Stimulated activated CD8-positive, alpha-beta memory T cell treated with anti-CD3 and anti-CD28 coated beads, Interleukin-12 subunit alpha, Interleukin-12 subunit beta, amount 100 ng/mL, for 4 hours (primary cell): ENCODE measurements at regions not wholly inside any gene's neighbourhood (a gene's known extent, or its start where the extent isn't known, plus 50 kb on each side); places are given as distances from the start of the nearest gene placed in this dataset.

ENCODE experiments used
- DNase-seq: peaks from one replicate; pipeline ENCODE4 v3.0.0-alpha.2; 2020; ENCODE audit warnings: low read depth

GRCh38 chr10:31081937-31082840, 50.5 kb upstream of the ZNF438 start:
- DNase-seq, result no peak

GRCh38 chr10:31083765-31084184, 52.1 kb upstream of the ZNF438 start:
- DNase-seq, result peak; percentile 11

- no peak for DNase-seq
Observed at GRCh38 chr10:31087011-31087410, 55.3 kb upstream of the ZNF438 start.

- no peak for DNase-seq
Observed at GRCh38 chr10:31087851-31088250, 56.2 kb upstream of the ZNF438 start.

- no peak for DNase-seq
Observed at GRCh38 chr10:31090894-31091607, 59.4 kb upstream of the ZNF438 start.

- no peak for DNase-seq
Observed at GRCh38 chr10:31095677-31096560, 64.3 kb upstream of the ZNF438 start.

- no peak for DNase-seq
Observed at GRCh38 chr10:31098046-31098445, 66.4 kb upstream of the ZNF438 start.

GRCh38 chr10:31099094-31099493, 67.4 kb upstream of the ZNF438 start:
- DNase-seq, result no peak

- no peak for DNase-seq
Observed at GRCh38 chr10:31099664-31100063, 68.0 kb upstream of the ZNF438 start.

- no peak for DNase-seq
Observed at GRCh38 chr10:31100115-31100601, 68.5 kb upstream of the ZNF438 start.

GRCh38 chr10:31100662-31101061, 69.0 kb upstream of the ZNF438 start:
- DNase-seq, result no peak

- peak; percentile 36 for DNase-seq
Observed at GRCh38 chr10:31101123-31101522, 69.5 kb upstream of the ZNF438 start.

- no peak for DNase-seq
Observed at GRCh38 chr10:31102421-31102820, 70.8 kb upstream of the ZNF438 start.

- no peak for DNase-seq
Observed at GRCh38 chr10:31103112-31103511, 71.4 kb upstream of the ZNF438 start.

GRCh38 chr10:31112961-31113360, 81.3 kb upstream of the ZNF438 start:
- DNase-seq, result no peak

GRCh38 chr10:31116226-31116625, 84.6 kb upstream of the ZNF438 start:
- DNase-seq, result no peak

GRCh38 chr10:31118556-31118955, 86.9 kb upstream of the ZNF438 start:
- no peak for DNase-seq

GRCh38 chr10:31120392-31120791, 88.7 kb upstream of the ZNF438 start:
- DNase-seq, result no peak

GRCh38 chr10:31120961-31121685, 89.5 kb upstream of the ZNF438 start:
- no peak for DNase-seq

GRCh38 chr10:31121757-31122577, 90.3 kb upstream of the ZNF438 start:
- no peak for DNase-seq

- DNase-seq, result no peak
Observed at GRCh38 chr10:31123946-31124345, 92.3 kb upstream of the ZNF438 start.
